GM12874 (cell line): ENCODE measurements at regions not wholly inside any gene's neighbourhood (a gene's known extent, or its start where the extent isn't known, plus 50 kb on each side); places are given as distances from the start of the nearest gene placed in this dataset.

ENCODE experiments used
- TF ChIP-seq, protein P1 (sequence below): IDR thresholded peaks from 2 replicates; pipeline ENCODE4 v1.5.1; 2011; ENCODE audit warnings: low read depth, mild to moderate bottlenecking, control low read depth, low read length, moderate library complexity; ENCODE audit not compliant: insufficient read depth

DNA sequence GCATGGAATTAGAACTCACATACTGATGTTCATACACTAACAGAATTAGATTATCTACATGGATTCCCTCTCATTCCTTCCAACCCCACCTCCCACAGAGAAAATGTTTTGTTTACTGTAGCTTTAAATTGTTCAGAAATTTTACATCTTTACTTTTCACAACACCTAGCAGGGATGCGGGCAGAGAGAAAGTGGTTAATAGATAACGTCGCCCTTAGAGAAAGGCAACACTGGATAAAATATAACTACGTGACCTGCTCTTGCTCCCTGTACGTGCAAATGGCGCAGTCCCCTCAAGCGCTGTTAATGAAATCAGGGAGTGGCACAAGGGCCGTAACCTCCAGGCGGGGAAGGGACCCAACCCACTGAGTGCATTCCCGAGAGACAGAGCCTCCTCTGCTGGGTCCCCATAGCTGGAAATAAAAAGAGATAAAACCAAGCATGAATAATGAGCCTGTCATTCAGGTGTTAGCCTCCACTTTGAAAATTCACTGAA, 125.3 kb upstream of the DAPK1 start:
- TF ChIP-seq, protein P1, sequence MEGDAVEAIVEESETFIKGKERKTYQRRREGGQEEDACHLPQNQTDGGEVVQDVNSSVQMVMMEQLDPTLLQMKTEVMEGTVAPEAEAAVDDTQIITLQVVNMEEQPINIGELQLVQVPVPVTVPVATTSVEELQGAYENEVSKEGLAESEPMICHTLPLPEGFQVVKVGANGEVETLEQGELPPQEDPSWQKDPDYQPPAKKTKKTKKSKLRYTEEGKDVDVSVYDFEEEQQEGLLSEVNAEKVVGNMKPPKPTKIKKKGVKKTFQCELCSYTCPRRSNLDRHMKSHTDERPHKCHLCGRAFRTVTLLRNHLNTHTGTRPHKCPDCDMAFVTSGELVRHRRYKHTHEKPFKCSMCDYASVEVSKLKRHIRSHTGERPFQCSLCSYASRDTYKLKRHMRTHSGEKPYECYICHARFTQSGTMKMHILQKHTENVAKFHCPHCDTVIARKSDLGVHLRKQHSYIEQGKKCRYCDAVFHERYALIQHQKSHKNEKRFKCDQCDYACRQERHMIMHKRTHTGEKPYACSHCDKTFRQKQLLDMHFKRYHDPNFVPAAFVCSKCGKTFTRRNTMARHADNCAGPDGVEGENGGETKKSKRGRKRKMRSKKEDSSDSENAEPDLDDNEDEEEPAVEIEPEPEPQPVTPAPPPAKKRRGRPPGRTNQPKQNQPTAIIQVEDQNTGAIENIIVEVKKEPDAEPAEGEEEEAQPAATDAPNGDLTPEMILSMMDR, result no peak

DNA sequence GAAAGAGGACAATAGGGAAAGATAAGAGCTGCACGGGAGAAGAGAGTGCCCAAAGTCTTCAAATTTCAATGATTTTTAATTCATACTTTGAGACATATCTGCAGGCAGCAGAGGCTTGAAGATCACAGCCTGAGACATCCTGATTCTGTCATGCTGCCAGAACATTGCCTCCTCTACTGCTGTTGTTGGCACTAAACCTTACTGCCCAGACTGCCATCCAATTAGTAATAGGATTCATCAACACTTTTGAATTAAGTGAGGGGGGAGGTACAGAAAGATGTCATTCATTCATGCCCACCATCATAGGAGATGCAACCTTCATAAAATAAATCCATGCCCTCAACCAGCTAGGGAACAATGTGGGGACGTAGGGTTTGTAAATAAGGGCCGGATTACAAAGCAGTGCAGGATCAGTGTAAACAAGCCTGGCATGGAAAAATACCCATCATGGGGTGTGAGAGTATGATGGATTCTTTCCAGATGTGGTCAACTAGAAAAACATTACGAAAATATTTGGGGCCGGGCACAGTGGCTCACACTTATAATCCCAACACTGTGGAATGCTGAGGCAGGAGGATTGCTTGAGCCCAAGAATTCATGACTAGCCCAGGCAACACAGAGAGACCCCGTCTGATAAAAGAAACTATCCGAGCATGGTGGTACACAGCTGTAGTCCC, 122.1 kb upstream of the DAPK1 start:
- TF ChIP-seq, protein P1, result no peak

DNA sequence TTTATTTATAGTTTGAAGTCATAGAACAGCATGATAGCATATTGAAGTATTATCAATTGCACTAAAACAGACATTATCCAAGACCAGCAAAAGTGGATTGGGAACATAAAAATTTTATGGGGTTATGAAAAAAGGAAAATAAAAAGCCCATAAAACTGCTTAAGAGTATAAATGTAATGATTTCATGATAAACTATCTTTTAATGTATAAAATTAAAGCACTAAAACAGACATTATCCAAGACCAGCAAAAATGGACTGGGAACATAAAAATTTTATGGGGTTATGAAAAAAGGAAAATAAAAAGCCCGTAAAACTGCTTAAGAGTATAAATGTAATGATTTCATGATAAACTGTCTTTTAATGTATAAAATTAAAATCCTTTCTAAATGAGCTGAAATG, 119.0 kb upstream of the DAPK1 start:
- TF ChIP-seq, protein P1, result no peak

DNA sequence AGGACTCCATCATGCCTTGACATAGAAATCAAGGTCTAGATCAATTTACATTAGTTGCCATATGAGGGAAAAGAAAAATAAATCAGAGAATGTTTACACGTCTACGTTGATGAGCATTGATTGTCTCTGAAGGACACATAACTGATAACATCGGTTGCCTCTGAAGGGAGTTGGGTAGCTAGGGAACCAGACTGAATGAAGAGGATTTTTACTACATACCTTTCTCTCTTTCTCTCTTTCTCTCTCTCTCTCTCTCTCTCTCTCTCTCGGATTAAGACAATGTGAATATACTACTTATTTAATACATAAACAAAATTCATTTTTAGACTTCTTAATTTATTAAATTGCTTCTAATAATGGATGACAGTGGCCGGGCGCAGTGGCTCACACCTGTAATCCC, 118.4 kb upstream of the DAPK1 start:
- TF ChIP-seq, protein P1, result no peak

DNA sequence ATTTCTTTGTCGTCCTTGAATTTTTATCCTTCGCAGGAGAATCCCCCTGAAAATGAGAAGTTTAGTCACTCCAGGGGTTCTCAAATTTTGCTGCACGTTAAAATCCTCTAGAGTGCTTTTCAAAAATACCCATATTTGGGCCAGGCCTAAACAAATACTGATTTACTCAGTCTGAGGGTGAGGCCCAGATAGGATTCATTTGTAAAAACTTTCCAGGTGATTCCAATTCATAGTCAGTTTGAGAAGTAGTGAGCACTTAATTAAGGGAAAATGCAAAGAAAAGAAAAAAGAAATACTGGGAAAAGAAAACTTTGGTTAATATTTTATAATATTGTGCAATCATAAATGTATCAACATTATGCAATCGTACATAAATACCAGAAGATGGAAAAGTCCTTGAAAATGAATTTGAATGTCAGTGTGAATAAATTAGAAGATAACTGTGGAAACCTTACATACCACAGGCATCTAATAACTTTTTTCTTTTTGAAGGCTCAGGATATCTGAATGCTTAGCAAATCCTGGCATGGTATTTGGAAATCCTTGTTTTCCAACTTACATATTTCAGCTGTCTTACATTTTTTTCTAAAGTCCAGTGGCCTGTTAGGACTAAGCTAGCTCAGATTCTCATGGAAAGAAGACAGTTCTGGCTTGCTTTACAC, 116.5 kb upstream of the DAPK1 start:
- TF ChIP-seq, protein P1, result no peak

DNA sequence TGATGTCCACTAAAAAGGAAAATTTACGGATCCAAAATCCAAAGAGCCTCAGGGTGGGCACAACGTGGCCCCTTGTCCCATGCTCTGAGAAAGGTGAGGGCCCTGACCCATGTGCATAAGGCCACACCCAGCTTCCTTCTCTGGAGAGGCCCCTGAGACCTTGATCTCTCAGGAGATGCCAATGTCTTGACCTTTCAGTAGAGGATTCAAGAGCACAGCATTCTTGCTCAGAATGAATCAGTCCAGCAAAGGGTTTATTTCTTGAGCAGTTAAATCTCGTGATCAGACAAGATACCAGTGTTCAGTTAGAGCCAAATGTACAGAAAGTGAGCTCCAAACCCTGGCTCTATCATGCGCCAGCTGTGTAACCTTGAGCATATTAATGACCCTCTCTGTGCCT, 115.9 kb upstream of the DAPK1 start:
- TF ChIP-seq, protein P1, result no peak

DNA sequence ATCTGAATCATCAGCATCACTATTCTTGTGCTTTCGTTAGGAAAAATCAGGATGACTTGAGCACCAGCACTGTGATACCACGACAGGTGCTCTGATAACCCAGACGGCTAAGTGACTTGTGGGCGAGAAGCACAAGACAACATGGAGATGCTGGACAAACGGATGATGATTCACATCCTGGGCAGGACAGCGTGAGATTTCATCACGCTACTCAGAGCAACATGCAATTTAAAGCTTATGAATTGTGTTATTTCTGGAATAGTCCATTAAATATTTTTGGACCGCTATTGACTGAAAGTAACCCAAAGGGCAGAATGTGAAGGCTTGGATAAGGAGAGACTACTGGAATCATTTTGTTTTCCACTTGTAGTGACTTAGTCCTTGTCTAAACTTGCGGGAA, 114.8 kb upstream of the DAPK1 start:
- TF ChIP-seq, protein P1, result no peak
